ENCODE measurements at regions not wholly inside any gene's neighbourhood (a gene's known extent, or its start where the extent isn't known, plus 50 kb on each side); places are given as distances from the start of the nearest gene placed in this dataset.

- no peak for TF ChIP-seq REST (IDR thresholded peaks at IDR 0.05; ENCODE audit: insufficient replicate concordance, low read depth)
- no peak for TF ChIP-seq CTCF (IDR thresholded peaks at IDR 0.05; ENCODE audit: insufficient read depth, low read length)
- no peak for TF ChIP-seq POLR2AphosphoS5 (IDR thresholded peaks at IDR 0.05; ENCODE audit: low read depth)
Measured at GRCh38 chr1:181984006-181984405, 77.5 kb downstream of the ZNF648 start.

Measured in HL-60 (cell line).